GM23338 (cell line): ENCODE measurements at regions not wholly inside any gene's neighbourhood (a gene's known extent, or its start where the extent isn't known, plus 50 kb on each side); places are given as distances from the start of the nearest gene placed in this dataset.

Experiments used
- ATAC-seq: fragments of 200-7000 bp; cut with Tn5 transposase; 3 replicates; pipeline ENCODE4 v1.9.1; 2020
- DNase-seq: peaks from one replicate; pipeline ENCODE4 v3.0.0-alpha.2; 2015; ENCODE audit warnings: low spot score
- H2AFZ ChIP-seq: fragments of 200-600 bp; sonication (generic); 2 replicates; pipeline ENCODE4 v1.8.0; 2016; ENCODE audit warnings: antibody characterized with exemption, mild to moderate bottlenecking, moderate library complexity
- H3F3A ChIP-seq: fragments of 200-600 bp; sonication (generic); replicated peaks from 2 replicates; pipeline ENCODE4 v1.8.0; 2017; ENCODE audit warnings: antibody characterized with exemption, mixed run types, low read depth
- H3K27ac ChIP-seq: fragments of 200-600 bp; sonication (generic); 2 replicates; pipeline ENCODE4 v1.6.1; 2016; ENCODE audit warnings: low read depth
- H3K27me3 ChIP-seq: fragments of 200-600 bp; sonication (generic); 2 replicates; pipeline ENCODE4 v1.8.0; 2016; ENCODE audit warnings: mild to moderate bottlenecking, mixed run types, moderate library complexity; ENCODE audit not compliant: insufficient read depth
- H3K36me3 ChIP-seq: fragments of 200-600 bp; sonication (generic); 2 replicates; pipeline ENCODE4 v1.8.0; 2016; ENCODE audit warnings: mild to moderate bottlenecking; ENCODE audit not compliant: insufficient read depth
- H3K4me1 ChIP-seq: fragments of 200-600 bp; sonication (generic); 2 replicates; pipeline ENCODE4 v1.8.0; 2016; ENCODE audit warnings: mild to moderate bottlenecking, moderate library complexity; ENCODE audit not compliant: insufficient read depth
- H3K4me2 ChIP-seq: fragments of 200-600 bp; sonication (generic); 2 replicates; pipeline ENCODE4 v1.7.1; 2017; ENCODE audit warnings: mixed run types
- H3K4me3 ChIP-seq: fragments of 200-600 bp; sonication (generic); 2 replicates; pipeline ENCODE4 v1.6.1; 2016; ENCODE audit warnings: mixed run types
- H3K79me2 ChIP-seq: fragments of 200-600 bp; sonication (generic); replicated peaks from 2 replicates; pipeline ENCODE4 v1.8.0; 2017; ENCODE audit warnings: mild to moderate bottlenecking; ENCODE audit not compliant: insufficient read depth
- H3K9me2 ChIP-seq: fragments of 200-600 bp; sonication (generic); 2 replicates; pipeline ENCODE4 v1.8.0; 2017; ENCODE audit not compliant: insufficient read depth
- H4K20me1 ChIP-seq: fragments of 200-600 bp; sonication (generic); replicated peaks from 2 replicates; pipeline ENCODE4 v1.8.0; 2017; ENCODE audit warnings: mild to moderate bottlenecking; ENCODE audit not compliant: insufficient read depth
- H3K27ac Mint-ChIP-seq: 2 replicates; pipeline ENCODE4 v1.8.0; 2020; ENCODE audit warnings: inconsistent platforms, mild to moderate bottlenecking, moderate library complexity, mixed read lengths
- H3K27me3 Mint-ChIP-seq: 3 replicates; pipeline ENCODE4 v1.8.0; 2022; ENCODE audit warnings: low read depth, mild to moderate bottlenecking, moderate library complexity, mixed read lengths, inconsistent platforms; ENCODE audit not compliant: insufficient read depth, poor library complexity
- H3K36me3 Mint-ChIP-seq: 3 replicates; pipeline ENCODE4 v1.8.0; 2021; ENCODE audit warnings: low read depth, mild to moderate bottlenecking, inconsistent platforms, moderate library complexity, mixed read lengths
- H3K4me1 Mint-ChIP-seq: 3 replicates; pipeline ENCODE4 v1.8.0; 2020; ENCODE audit warnings: mild to moderate bottlenecking, inconsistent platforms, mixed read lengths
- H3K4me3 Mint-ChIP-seq: 3 replicates; pipeline ENCODE4 v1.8.0; 2021; ENCODE audit warnings: moderate library complexity, mild to moderate bottlenecking, inconsistent platforms, mixed read lengths
- H3K9me3 Mint-ChIP-seq: 3 replicates; pipeline ENCODE4 v1.8.0; 2020; ENCODE audit warnings: moderate library complexity, mild to moderate bottlenecking, inconsistent platforms, mixed read lengths
- POLR2AphosphoS5 ChIP-seq: IDR thresholded peaks from 2 replicates; pipeline ENCODE4 v1.6.1; 2016; ENCODE audit warnings: antibody characterized with exemption, low read depth
- REST ChIP-seq: IDR thresholded peaks from one replicate; pipeline ENCODE4 v1.6.1; 2018; ENCODE audit warnings: antibody characterized with exemption; ENCODE audit not compliant: unreplicated experiment
- STAT1 ChIP-seq: IDR thresholded peaks from one replicate; pipeline ENCODE4 v1.6.1; 2016; ENCODE audit warnings: antibody characterized with exemption; ENCODE audit not compliant: unreplicated experiment
- ZNF114 ChIP-seq: fragments of 250-450 bp; sonication (Bioruptor Pico); IDR thresholded peaks from 2 replicates; pipeline ENCODE4 v1.5.0; 2020; ENCODE audit warnings: mild to moderate bottlenecking, moderate library complexity
- ZNF462 ChIP-seq: fragments of 250-450 bp; sonication (Bioruptor Pico); IDR thresholded peaks from 2 replicates; pipeline ENCODE4 v1.5.0; 2020; ENCODE audit warnings: mild to moderate bottlenecking, moderate library complexity

DNA sequence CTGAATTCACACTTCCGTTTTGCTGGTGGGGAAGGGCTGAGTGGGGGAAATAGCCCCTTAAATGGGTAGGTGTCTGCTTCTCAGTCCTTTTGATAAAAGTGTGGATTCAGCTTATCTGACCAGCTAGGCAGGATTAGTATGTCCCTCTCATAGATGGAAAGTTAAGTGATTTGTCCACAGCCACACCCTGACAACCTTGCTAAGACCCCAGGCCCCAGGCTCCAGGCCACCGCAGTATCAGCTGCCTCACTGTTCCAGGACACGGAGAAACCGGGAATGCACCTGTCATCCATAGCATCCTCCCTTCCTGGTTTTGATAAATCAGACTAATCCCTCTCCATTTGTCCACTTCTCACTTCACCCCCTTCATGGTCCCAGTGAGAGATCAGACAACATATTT, 197.7 kb downstream of the USP12 start:
- Histone ChIP-seq H3K27ac (no peak overlapping the region), H3K4me1 (0 out of 2 replicates have a peak, but pooled peaks cover 2% of the 10 kb centered on the region), H3F3A (no peaks in the 10 kb centered on the region; the same call in 1 of the 2 replicates), H3K36me3 (no peaks in the 10 kb centered on the region), H3K4me2 (no peak overlapping the region), H3K9me2 (no peaks in the 10 kb centered on the region), H3K79me2 (no peaks in the 10 kb centered on the region), H2AFZ (no peak overlapping the region), H3K27me3 (no peaks in the 10 kb centered on the region), H4K20me1 (no peaks in the 10 kb centered on the region), H3K4me3 (no peak overlapping the region)
- peaks cover 5% of the 10 kb centered on the region; the same call in 2 of the 3 replicates for H3K9me3 Mint-ChIP-seq
- DNase-seq (no peak), ATAC-seq (no peak)
- H3K27ac Mint-ChIP-seq, result no peak overlapping the region
- no peak overlapping the region for H3K4me3 Mint-ChIP-seq
- peaks cover 22% of the 10 kb centered on the region for H3K27me3 Mint-ChIP-seq
- no peaks in the 10 kb centered on the region; the same call in 2 of the 3 replicates for H3K36me3 Mint-ChIP-seq
- no peak for TF ChIP-seq STAT1
- TF ChIP-seq POLR2AphosphoS5, result no peak
- no peak for TF ChIP-seq ZNF462
- TF ChIP-seq REST, result no peak
- TF ChIP-seq ZNF114, result no peak
- H3K4me1 Mint-ChIP-seq, result peaks cover 14% of the 10 kb centered on the region
